Stimulated activated CD4-positive, alpha-beta T cell treated with anti-CD3 and anti-CD28 coated beads, Interleukin-4, amount 100 ng/mL, for 48 hours (primary cell): ENCODE measurements at regions not wholly inside any gene's neighbourhood (a gene's known extent, or its start where the extent isn't known, plus 50 kb on each side); places are given as distances from the start of the nearest gene placed in this dataset.
A peak's percentile ranks its signal among the peaks of the same experiment; 100 is the strongest.

Source experiments
- DNase-seq, 2 donors: peaks; one replicate each; pipeline ENCODE4 v3.0.0-alpha.2; 2020; ENCODE audit warnings: low read depth in 2 of 2

GRCh38 chr4:37073226-37073840, 171.2 kb upstream of the NWD2 start:
- DNase-seq = no peak

- DNase-seq = no peak
Measured at GRCh38 chr4:37082912-37083311, 161.6 kb upstream of the NWD2 start.

- no peak for DNase-seq
Measured at GRCh38 chr4:37095925-37096324, 148.6 kb upstream of the NWD2 start.

GRCh38 chr4:37101182-37101581, 143.4 kb upstream of the NWD2 start:
- DNase-seq = no peak

GRCh38 chr4:37101686-37102085, 142.9 kb upstream of the NWD2 start:
- no peak for DNase-seq

GRCh38 chr4:37109756-37110155, 134.8 kb upstream of the NWD2 start:
- no peak for DNase-seq

GRCh38 chr4:37124800-37125199, 119.7 kb upstream of the NWD2 start:
- no peak for DNase-seq

- DNase-seq = no peak
Measured at GRCh38 chr4:37126051-37126450, 118.5 kb upstream of the NWD2 start.

GRCh38 chr4:37130465-37130864, 114.1 kb upstream of the NWD2 start:
- DNase-seq = no peak

- DNase-seq = no peak
Measured at GRCh38 chr4:37132351-37132974, 112.1 kb upstream of the NWD2 start.

GRCh38 chr4:37132975-37133360, 111.6 kb upstream of the NWD2 start:
- DNase-seq = no peak

- no peak for DNase-seq
Measured at GRCh38 chr4:37138019-37138653, 106.4 kb upstream of the NWD2 start.

- DNase-seq = no peak
Measured at GRCh38 chr4:37138789-37139188, 105.8 kb upstream of the NWD2 start.

- no peak for DNase-seq
Measured at GRCh38 chr4:37139987-37140386, 104.6 kb upstream of the NWD2 start.

- no peak for DNase-seq
Measured at GRCh38 chr4:37146260-37146659, 98.3 kb upstream of the NWD2 start.

- no peak for DNase-seq
Measured at GRCh38 chr4:37157476-37158167, 86.9 kb upstream of the NWD2 start.

GRCh38 chr4:37160653-37161052, 83.9 kb upstream of the NWD2 start:
- DNase-seq = no peak

- DNase-seq = no peak
Measured at GRCh38 chr4:37165844-37166243, 78.7 kb upstream of the NWD2 start.

GRCh38 chr4:37169956-37170355, 74.6 kb upstream of the NWD2 start:
- DNase-seq = no peak

GRCh38 chr4:37188100-37188499, 56.4 kb upstream of the NWD2 start:
- DNase-seq = peak in 1 of 2 donors; percentile 0
